ENCODE measurements at regions not wholly inside any gene's neighbourhood (a gene's known extent, or its start where the extent isn't known, plus 50 kb on each side); places are given as distances from the start of the nearest gene placed in this dataset.

DNA sequence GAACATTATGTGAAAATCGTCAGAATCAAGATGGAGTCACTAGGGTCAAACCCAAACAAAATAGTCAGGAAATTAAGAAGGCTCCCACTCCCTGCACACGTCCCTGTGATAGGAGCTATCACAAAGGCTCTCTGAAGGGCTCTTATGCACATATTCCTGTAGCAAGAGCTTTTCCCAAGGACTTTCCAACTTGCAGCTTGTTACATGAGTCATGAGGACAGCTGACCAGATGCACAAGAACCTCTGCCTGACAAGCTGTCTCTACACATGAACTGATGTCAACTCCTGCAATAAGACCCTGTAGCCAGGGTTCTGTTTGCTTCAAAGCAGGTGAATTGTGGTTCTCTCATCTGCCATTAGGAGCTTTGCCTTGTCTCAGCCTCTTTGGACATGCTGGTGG lies 122.4 kb downstream of the OLFM1 start:
- Mint-ChIP-seq H3K27me3 (peaks cover 11% of the 10 kb centered on the region), H3K4me1 (ENCODE audit: low read depth) (no peaks in the 10 kb centered on the region), H3K4me3 (no peak overlapping the region), H3K27ac (no peak overlapping the region), H3K9me3 (peaks cover 2% of the 10 kb centered on the region), H3K36me3 (ENCODE audit: low read depth) (no peaks in the 10 kb centered on the region)
- no peak for DNase-seq

DNA sequence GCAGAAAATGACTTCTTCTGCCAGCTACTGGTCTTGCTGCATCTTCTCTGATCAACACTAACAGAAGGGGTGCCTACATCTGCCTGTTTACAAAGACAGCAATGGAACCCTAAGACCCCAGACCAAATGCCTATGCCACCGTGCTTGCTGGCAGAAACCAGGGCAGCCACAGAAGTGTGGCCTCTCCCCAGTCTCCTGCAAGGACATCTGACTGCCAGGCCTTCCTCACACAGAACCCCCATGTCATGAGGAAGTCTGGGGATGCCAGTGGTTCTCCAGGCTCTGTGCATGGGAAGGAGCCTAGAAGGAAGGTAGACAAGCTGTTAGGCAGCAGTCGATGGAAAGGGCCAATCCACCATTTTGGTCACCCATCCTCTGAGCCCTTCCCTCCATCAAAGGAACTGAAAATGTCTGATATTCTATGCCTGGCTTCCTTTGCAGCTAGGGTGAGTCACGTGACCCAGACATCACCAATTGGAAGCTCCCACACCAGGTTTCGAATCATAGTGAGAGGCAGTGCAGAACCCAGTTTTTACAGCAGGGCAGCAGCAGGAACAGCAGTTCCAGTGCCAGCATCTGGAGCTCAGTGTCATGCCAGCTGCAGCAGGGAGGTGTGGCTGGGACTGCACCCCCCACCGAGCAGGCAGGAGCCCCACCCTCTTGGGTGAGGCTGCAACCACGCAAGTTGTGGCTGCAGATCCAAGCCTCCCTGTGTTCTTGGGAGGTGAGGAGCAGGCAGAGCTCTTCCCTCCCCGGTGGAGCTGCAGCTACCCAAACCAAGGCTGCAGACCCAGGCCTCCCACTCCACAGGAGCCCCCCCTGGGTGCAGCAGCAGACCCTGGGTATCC lies 123.4 kb downstream of the OLFM1 start:
- H3K4me3 Mint-ChIP-seq = no peak overlapping the region
- no peak overlapping the region for H3K27ac Mint-ChIP-seq
- H3K36me3 Mint-ChIP-seq (ENCODE audit: low read depth) = no peaks in the 10 kb centered on the region
- DNase-seq = no peak
- peaks cover 16% of the 10 kb centered on the region for H3K27me3 Mint-ChIP-seq
- H3K9me3 Mint-ChIP-seq = peaks cover 2% of the 10 kb centered on the region
- H3K4me1 Mint-ChIP-seq (ENCODE audit: low read depth) = no peaks in the 10 kb centered on the region

DNA sequence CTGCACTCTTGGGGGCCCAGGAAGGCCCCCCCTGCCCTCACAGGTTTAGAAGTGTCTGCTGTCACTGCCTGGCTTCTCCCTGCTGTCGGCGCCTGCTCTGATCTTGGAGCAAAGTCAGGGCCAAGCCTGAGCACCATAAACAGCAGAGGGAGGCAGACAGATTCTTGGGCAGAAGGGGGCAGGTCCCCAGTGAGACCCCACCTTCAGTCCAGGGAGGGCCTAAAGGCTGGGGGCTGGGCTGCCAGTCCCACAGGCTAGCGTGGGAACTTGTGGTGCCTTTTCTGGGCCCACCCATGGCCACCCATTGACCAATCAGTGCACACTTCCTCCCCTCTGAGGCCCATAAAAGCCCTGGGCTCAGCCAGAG lies 124.0 kb downstream of the OLFM1 start:
- Mint-ChIP-seq H3K27ac (no peak overlapping the region), H3K9me3 (peaks cover 2% of the 10 kb centered on the region), H3K4me3 (no peak overlapping the region)

DNA sequence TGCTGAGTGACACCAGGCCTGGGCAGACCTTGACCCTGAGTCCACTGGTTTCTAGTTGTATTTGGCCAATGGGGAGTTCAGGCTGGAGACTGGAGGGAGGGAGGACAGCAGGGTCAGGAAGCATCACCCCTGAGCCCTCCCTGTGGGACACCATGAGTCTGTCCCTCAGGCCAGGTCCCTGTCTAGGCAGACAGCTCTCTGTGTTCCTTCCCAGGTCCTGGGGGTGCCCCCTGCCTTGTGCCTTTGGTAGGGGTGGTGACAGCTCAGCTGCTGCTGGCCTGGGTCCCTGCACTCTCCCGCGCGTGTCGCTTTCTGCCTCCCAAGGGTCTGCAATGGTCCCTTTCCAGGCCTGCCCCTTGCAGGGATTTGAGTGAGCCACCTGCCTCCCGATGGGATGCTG lies 125.5 kb downstream of the OLFM1 start:
- no peaks in the 10 kb centered on the region for H3K36me3 Mint-ChIP-seq (ENCODE audit: low read depth)
- DNase-seq = no peak
- H3K4me1 Mint-ChIP-seq (ENCODE audit: low read depth) = no peaks in the 10 kb centered on the region
- peaks cover 25% of the 10 kb centered on the region for H3K27me3 Mint-ChIP-seq
- H3K27ac Mint-ChIP-seq = no peak overlapping the region
- no peak overlapping the region for H3K4me3 Mint-ChIP-seq
- H3K9me3 Mint-ChIP-seq = peaks cover 2% of the 10 kb centered on the region

More for the DNA sequence above, 124.0 kb downstream of the OLFM1 start:
- Mint-ChIP-seq H3K4me1 (ENCODE audit: low read depth) (no peaks in the 10 kb centered on the region), H3K27me3 (peaks cover 16% of the 10 kb centered on the region), H3K36me3 (ENCODE audit: low read depth) (no peaks in the 10 kb centered on the region)
- DNase-seq = no peak

DNA sequence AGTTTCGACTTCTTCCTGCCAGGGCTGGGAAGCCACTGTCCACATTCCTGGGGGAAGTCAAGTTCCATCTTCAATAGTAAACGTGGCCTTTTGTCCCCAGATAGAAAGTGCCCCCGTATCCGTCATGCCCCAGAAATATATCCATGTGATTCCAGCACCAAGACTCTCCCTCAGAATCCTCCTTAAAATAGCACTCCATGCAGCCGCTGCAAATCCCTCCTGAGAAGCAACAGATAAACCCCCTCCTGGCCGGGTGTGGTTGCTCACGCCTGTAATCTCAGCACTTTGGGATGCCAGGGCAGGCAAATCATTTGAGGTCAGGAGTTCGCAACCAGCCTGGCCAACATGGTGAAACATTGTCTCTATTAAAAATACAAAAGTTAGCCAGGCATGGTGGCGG lies 126.1 kb downstream of the OLFM1 start:
- peaks cover 31% of the 10 kb centered on the region for H3K27me3 Mint-ChIP-seq
- H3K4me1 Mint-ChIP-seq (ENCODE audit: low read depth) = no peaks in the 10 kb centered on the region

DNA sequence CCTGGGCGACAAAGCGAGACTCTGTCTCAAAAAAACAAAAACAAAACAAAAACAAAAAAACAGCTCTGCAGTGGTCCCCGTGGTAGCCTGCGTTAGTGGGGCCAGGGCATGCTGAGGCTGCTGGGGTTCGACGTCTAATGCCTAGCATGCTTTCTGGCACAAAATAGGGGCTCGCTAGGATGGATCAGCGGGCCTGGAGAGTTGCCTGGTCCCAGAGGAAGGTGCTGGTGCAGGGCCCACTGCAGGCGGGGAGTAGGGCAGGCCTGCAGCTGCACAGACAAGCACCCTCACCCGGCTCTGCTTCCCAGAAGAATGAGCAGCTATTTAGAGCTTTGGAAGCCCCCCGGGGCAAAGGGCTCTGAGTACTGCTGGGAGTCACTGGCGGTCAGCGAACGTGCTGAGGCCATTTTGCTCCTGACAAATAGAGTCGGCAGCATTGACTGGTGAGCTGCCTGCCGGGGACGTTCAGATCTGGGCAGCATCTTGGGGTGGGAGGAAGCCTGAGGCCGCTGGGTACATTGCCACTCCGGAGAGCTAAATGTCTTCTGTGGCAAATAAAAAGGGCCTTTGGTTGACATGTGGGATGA lies 126.7 kb downstream of the OLFM1 start:
- Mint-ChIP-seq H3K27me3 (peaks cover 37% of the 10 kb centered on the region), H3K4me3 (no peak overlapping the region), H3K36me3 (ENCODE audit: low read depth) (no peaks in the 10 kb centered on the region), H3K27ac (no peak overlapping the region), H3K4me1 (ENCODE audit: low read depth) (no peaks in the 10 kb centered on the region), H3K9me3 (peaks cover 2% of the 10 kb centered on the region)
- no peak for DNase-seq

More for the DNA sequence above, 126.1 kb downstream of the OLFM1 start:
- Mint-ChIP-seq H3K4me3 (no peak overlapping the region), H3K36me3 (ENCODE audit: low read depth) (no peaks in the 10 kb centered on the region), H3K27ac (no peak overlapping the region), H3K9me3 (peaks cover 2% of the 10 kb centered on the region)
- no peak for DNase-seq

DNA sequence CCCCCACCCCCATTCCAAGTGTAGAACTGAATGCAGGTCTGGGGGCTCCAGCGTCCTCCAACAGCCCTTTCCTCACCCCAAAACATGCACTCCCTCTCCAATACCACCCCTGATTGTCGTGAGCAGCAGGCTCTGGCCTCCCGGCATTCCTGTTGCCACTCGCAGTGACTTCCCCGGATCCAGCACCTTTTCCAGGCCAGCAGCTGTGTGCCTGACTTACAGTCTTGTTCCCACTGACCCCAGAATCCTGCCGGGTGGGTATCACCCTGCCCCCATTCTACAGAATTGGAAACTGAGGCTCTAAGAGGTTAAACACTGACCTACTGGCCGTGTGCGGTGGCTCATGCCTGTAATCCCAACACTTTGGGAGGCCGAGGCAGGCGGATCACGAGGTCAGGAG lies 127.2 kb downstream of the OLFM1 start:
- Mint-ChIP-seq H3K4me3 (no peak overlapping the region), H3K36me3 (ENCODE audit: low read depth) (no peaks in the 10 kb centered on the region), H3K9me3 (peaks cover 2% of the 10 kb centered on the region), H3K4me1 (ENCODE audit: low read depth) (no peaks in the 10 kb centered on the region), H3K27me3 (peaks cover 37% of the 10 kb centered on the region), H3K27ac (no peak overlapping the region)
- no peak for DNase-seq

DNA sequence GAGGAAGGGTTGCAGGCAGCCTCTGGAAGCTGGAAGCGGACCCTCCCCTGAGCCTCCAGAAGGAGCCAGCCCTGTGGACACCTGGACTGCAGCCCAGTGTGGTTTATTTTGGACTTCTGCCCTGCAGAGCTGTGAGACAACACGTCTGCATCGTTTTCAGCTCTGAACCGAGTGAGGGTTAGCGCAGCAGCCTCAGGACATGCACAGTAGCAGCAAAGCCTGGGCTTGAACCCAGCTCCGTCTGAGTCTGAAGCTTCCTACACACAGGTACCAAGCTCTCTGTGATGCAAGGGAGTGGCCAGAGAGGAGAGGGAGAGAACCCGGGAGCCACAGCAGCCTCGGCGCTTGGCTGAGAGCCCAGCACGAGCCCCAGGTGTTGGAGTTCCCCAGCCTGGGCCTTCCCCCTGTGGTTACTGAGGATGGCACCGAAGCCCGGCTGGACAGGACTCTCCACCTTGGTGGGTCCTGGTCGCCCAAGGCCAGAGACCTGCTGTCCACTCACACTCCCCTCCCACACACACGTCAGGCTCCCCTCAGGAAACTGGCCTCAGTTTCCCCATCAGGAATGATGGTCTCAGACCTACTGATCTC lies 128.2 kb downstream of the OLFM1 start:
- no peak for DNase-seq
- Mint-ChIP-seq H3K9me3 (peaks cover 2% of the 10 kb centered on the region), H3K4me3 (no peak overlapping the region), H3K36me3 (ENCODE audit: low read depth) (no peaks in the 10 kb centered on the region), H3K27me3 (peaks cover 37% of the 10 kb centered on the region), H3K4me1 (ENCODE audit: low read depth) (no peaks in the 10 kb centered on the region), H3K27ac (no peak overlapping the region)

DNA sequence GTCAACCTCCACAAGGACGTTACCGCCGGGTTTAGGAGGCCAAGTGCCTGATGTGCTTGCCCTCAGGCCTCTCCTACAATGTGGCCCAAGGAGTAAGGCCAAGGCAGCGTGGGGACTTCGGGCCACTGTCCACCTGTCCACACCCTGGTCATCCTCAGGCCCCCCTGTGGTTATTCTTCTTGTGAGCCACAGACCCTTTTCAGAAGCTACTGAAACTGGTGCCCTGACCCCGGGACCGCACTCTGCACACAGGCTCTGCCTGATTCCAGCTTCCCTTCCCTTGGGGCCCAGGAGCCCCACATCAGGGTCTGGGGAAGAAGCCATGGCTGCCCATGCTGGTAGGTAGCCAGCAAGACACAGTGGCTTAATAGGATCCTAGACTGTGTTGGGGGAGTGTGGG lies 128.8 kb downstream of the OLFM1 start:
- Mint-ChIP-seq H3K4me3 (no peak overlapping the region), H3K27ac (no peak overlapping the region), H3K4me1 (ENCODE audit: low read depth) (no peaks in the 10 kb centered on the region), H3K27me3 (peaks cover 37% of the 10 kb centered on the region), H3K9me3 (peaks cover 2% of the 10 kb centered on the region), H3K36me3 (ENCODE audit: low read depth) (no peaks in the 10 kb centered on the region)
- DNase-seq = no peak

DNA sequence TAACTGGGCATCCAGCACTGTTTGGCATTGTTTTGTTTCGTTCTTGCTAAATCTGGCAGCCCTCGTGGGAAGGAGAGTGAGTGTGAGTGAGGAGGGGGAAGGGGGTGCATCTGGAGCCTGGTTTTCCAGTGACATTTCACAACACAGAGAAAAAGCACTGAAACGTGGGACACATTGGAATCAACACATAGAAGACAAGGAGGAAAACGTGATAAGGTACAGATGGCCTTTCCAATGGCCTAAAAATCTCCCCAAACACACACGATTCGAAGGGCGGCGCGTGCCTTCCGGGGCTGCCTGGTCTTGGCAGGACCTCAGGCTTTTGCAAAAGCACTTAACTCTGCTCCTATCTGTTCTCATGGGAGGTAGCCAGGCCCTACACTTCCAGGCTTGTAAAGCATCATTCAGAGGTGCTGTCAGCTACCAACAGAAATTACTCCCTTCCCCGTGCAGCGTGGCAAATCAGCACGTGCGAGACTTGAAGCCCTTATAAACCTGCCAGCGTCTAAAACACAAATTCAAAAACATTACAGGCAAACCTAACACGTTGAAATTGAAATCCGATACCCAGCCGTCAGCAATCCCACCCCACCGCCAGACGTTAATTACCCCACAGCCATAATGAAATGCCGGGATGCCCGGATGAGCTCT lies 129.4 kb downstream of the OLFM1 start:
- H3K36me3 Mint-ChIP-seq (ENCODE audit: low read depth) = no peaks in the 10 kb centered on the region
- no peak for DNase-seq
- no peaks in the 10 kb centered on the region for H3K4me1 Mint-ChIP-seq (ENCODE audit: low read depth)
- no peak overlapping the region for H3K27ac Mint-ChIP-seq
- H3K4me3 Mint-ChIP-seq = no peak overlapping the region
- peaks cover 40% of the 10 kb centered on the region for H3K27me3 Mint-ChIP-seq
- peaks cover 2% of the 10 kb centered on the region for H3K9me3 Mint-ChIP-seq

DNA sequence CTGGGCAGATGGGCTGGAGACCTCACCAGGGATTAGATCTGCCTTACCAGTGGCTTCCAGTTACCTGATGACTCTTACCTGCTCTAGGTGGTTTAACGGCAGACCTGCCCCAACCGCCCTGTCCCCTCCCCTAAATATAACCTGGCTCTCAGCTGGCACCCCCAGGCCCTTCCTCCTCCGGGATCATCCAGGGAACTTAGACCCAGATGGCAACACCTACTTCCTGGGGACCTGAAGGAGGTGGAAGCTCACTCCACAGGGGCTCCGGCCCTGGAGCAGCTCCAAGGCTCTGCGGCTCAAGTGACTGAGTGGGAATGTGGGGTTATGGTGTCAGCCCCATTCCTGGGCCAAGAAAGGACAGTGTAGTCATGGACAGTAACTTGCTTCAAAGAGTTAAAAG lies 130.4 kb downstream of the OLFM1 start:
- Mint-ChIP-seq H3K27ac (no peak overlapping the region), H3K36me3 (ENCODE audit: low read depth) (no peaks in the 10 kb centered on the region), H3K9me3 (no peaks in the 10 kb centered on the region), H3K4me1 (ENCODE audit: low read depth) (no peaks in the 10 kb centered on the region), H3K27me3 (peaks cover 40% of the 10 kb centered on the region), H3K4me3 (no peak overlapping the region)
- DNase-seq = no peak

DNA sequence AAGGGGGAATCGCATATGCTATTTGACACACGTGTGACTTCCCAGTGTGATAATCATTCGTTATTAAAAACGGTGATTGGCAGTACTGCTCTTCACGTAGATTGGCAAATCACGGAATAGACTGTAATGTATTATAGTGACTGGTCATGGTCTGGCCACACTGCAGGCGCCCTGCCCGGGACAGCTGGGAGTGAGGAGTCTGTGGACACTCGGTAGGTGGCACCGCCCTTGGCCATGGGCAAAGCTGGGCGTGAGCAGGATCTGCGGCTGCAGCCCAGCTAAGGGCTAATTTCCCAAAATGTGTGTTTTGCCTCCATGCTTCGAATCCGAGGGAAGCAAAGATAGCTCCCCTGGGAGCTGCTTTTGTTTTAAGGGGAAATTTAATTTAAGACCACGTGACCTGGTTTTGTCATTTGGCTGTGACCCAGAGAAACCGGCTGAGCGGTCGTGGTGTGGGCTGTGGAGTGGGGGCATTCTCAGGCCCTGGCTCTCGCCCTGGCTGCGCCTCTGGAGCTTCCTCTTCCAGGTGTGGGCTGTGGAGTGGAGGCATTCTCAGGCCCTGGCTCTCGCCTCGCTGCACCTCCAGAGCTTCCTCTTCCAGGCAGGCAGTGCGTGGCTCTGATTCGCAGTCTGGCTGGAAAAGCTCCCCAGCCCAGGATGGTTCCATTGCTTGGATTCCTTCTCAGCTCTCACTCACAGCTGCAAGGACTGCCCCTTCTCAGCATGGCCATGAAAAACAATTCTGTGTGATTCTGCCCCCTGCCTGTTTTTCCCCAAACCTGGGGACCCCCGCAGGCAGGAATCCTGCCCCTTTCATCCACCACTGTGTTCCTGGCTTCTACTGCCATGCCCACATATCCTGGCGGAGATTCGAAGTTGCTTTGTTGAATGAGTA lies 131.1 kb downstream of the OLFM1 start:
- Mint-ChIP-seq H3K36me3 (ENCODE audit: low read depth) (no peaks in the 10 kb centered on the region), H3K9me3 (no peaks in the 10 kb centered on the region), H3K4me3 (no peak overlapping the region), H3K27ac (no peak overlapping the region), H3K27me3 (peaks cover 35% of the 10 kb centered on the region), H3K4me1 (ENCODE audit: low read depth) (no peaks in the 10 kb centered on the region)
- no peak for DNase-seq

DNA sequence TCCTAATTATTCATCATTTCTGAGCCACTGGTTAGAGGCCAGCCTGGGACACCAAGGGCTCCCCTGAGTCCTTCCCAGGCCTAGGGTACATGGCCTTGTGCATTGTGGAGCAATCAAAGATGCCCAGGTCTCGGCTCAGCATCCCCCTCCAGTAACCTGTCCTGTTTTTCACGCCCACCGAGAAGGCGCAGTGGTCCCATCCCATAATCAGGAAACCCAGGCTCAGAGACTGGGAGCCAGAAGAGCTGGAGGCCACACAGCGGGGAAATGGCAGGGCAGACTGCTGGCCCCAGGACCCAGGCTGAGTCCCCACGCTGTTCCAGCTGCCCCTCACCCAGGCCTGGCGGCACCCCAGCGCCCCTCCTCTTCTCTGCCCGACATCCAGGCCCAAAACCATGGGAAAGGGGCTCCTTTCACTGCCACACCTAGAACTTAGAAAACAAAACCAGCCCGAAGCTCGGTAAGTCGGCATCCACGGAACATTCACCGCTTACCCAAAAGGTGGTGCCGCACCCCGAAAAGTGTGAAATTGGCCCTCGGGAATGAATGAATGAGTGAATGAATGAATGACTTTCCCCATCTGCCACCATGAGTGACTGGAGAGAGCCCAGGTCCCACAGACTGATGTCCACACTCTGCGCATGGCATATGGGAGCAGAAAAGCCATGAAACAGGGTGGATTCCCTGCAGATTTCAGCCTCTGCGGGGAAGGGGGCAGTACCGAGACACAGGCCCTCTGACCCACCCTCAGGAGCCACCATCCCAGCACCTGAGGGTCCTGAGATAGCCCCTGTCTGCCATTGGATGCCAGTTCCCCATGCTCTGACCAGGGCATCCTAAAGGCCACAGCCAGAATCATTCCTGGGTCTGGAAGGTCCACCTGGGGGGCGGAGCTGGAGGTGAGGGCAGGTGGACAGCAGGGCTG lies 132.5 kb downstream of the OLFM1 start:
- Mint-ChIP-seq H3K27me3 (peaks cover 34% of the 10 kb centered on the region), H3K27ac (no peak overlapping the region), H3K4me3 (no peak overlapping the region), H3K9me3 (no peaks in the 10 kb centered on the region), H3K36me3 (ENCODE audit: low read depth) (no peaks in the 10 kb centered on the region), H3K4me1 (ENCODE audit: low read depth) (no peaks in the 10 kb centered on the region)
- DNase-seq = no peak
